Stomach (tissue), 8 donors: ENCODE measurements at regions not wholly inside any gene's neighbourhood (a gene's known extent, or its start where the extent isn't known, plus 50 kb on each side); places are given as distances from the start of the nearest gene placed in this dataset.

ENCODE experiments used
- DNase-seq, 2 donors: peaks; one replicate each; pipeline versions ENCODE4 v3.0.0 to v3.0.0-alpha.2; 2013 to 2019
- H3K27ac ChIP-seq, 5 donors: fragments of 200-600 bp in 4 of 5; sonication (generic) in 4 of 5; one replicate each; pipeline ENCODE4 v1.5.1; 2013 to 2019; ENCODE audit warnings: mild to moderate bottlenecking in 1 of 5, moderate library complexity in 1 of 5
- H3K27me3 ChIP-seq, 3 donors: fragments of 200-600 bp; sonication (generic); one replicate each; pipeline ENCODE4 v1.5.1; 2017 to 2019; ENCODE audit warnings: mixed run types in 1 of 3
- H3K36me3 ChIP-seq, 4 donors: fragments of 200-600 bp; sonication (generic); 1 replicate in 3 of 4; 2 replicates in 1 of 4; pipeline ENCODE4 v1.5.1; 2016 to 2019
- H3K4me1 ChIP-seq, 4 donors: fragments of 200-600 bp; sonication (generic); one replicate each; pipeline ENCODE4 v1.5.1; 2016 to 2019
- H3K4me3 ChIP-seq, 4 donors: fragments of 200-600 bp; sonication (generic) in 3 of 4; one replicate each; pipeline ENCODE4 v1.5.1; 2016 to 2019; ENCODE audit warnings: mild to moderate bottlenecking in 1 of 4
- H3K9me3 ChIP-seq, 4 donors: fragments of 200-600 bp; sonication (generic); one replicate each; pipeline ENCODE4 v1.5.1; 2016 to 2019
- EP300 ChIP-seq: sonication (generic); formaldehyde crosslinking; IDR thresholded peaks from one replicate; pipeline ENCODE4 v1.6.1; 2017; ENCODE audit warnings: antibody characterized with exemption
- POLR2A ChIP-seq, 4 donors: fragments of 450-650 bp; IDR thresholded peaks; one replicate each; pipeline ENCODE4 v1.6.1; 2016; ENCODE audit warnings: antibody characterized with exemption in 4 of 4, control low read depth in 2 of 4, mild to moderate bottlenecking in 1 of 4, moderate library complexity in 1 of 4
- POLR2AphosphoS5 ChIP-seq, 3 donors: sonication (generic); formaldehyde crosslinking; IDR thresholded peaks; one replicate each; pipeline ENCODE4 v1.6.1; 2016; ENCODE audit warnings: antibody characterized with exemption in 3 of 3
- WGBS, 5 donors: extraction: QIAGEN DNeasy Blood & Tissue Kit in 3 of 5; methylation state at CpG; one replicate each; pipeline versions ENCODE4 v1.1.5 to v1.1.7; 2013 to 2018; 5-methylcytosine and 5-hydroxymethylcytosine counted together
- intact Hi-C: fragments of 100-400 bp; cut with DNase I; formaldehyde crosslinking; loops from one replicate; pipeline ENCODE4 v1.15.1; 2023; ENCODE audit warnings: low total_unique reads
- TF ChIP-seq, protein P1 (sequence below), 7 experiments: fragments of 450-650 bp in 4 of 7; fragments of 200-600 bp in 3 of 7; sonication (generic) in 3 of 7; IDR thresholded peaks; one replicate each; pipeline ENCODE4 v1.5.1; 2016 to 2019; ENCODE audit warnings: antibody characterized with exemption in 7 of 7, control low read depth in 2 of 7, mild to moderate bottlenecking in 1 of 7
- donor health status: healthy with polysubstance abuse.
- donor health status: Bipolar disorder and iron deficiency.
- donor health status: healthy.

DNA sequence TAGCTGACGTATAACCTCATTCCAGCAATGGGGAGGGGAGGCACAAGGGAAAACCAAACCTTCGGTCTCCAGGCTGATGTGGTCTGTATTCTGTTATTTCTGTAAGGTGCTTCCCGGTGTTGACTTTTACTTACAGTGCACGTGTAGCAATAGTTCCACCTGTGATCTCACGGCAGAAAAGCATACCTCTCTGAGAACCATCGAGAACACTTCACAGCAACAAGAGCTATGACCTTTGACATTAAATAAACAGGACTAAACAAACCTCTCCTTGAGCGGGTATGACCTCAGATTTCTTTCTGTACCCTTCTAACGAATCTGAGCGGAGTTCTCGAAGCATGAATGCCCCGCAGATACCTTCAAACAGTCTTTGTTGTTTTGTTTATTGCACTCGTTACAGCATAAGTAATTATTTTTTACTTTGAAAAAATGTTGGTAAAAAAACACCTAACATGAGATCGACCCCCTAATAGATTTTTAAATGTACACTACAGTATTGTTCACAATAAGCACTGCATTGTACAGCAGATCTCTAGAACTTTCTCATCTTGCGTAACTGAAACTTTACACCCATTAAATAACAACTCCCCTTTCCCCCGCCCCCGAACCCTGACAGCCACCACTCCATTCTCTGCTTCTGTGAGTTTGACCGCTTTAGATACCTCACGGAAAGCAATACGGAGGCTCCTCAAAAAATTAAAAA is 282.3 kb downstream of the GATA3 start:
- Histone ChIP-seq H3K4me1 (peaks cover 0 to 22% (median 6%) of the 10 kb centered on the region in 4 donors), H3K9me3 (no peaks in the 10 kb centered on the region), H3K27me3 (peaks cover 0 to 23% (median 11%) of the 10 kb centered on the region in 3 donors), H3K27ac (no peak overlapping the region), H3K36me3 (no peaks in the 10 kb centered on the region), H3K4me3 (no peak overlapping the region)
- intact Hi-C loops = no loop called here
- WGBS, 5 donors = 25 to 48% (median 36%) methylated on average over 19 of the region's 19 CpGs
- TF ChIP-seq EP300 (no peak), POLR2A (IDR thresholded peaks at IDR 0.05) (no peak), POLR2AphosphoS5 (IDR thresholded peaks at IDR 0.05) (no peak)
- TF ChIP-seq, protein P1, sequence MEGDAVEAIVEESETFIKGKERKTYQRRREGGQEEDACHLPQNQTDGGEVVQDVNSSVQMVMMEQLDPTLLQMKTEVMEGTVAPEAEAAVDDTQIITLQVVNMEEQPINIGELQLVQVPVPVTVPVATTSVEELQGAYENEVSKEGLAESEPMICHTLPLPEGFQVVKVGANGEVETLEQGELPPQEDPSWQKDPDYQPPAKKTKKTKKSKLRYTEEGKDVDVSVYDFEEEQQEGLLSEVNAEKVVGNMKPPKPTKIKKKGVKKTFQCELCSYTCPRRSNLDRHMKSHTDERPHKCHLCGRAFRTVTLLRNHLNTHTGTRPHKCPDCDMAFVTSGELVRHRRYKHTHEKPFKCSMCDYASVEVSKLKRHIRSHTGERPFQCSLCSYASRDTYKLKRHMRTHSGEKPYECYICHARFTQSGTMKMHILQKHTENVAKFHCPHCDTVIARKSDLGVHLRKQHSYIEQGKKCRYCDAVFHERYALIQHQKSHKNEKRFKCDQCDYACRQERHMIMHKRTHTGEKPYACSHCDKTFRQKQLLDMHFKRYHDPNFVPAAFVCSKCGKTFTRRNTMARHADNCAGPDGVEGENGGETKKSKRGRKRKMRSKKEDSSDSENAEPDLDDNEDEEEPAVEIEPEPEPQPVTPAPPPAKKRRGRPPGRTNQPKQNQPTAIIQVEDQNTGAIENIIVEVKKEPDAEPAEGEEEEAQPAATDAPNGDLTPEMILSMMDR (IDR thresholded peaks at IDR 0.05) = no peak
- peak in 1 of 2 donors; percentile 54 for DNase-seq

DNA sequence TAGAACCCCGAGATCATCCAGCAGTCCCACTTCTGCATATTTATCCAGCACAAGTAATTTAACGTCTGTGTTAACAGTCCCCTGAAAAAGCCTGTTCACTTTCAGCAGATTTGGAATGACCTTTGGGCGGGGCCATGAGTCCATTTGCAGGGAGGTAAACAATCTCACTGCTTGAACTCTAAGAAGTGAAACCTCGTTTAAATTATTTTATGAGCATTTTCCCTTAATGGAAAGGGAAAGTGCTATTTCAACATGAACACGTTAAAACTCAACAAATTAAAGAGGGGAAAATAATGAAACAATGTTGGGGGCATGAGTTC is 282.8 kb downstream of the GATA3 start:
- TF ChIP-seq POLR2AphosphoS5 (IDR thresholded peaks at IDR 0.05) = no peak
- TF ChIP-seq, protein P1 (IDR thresholded peaks at IDR 0.05) = no peak
- TF ChIP-seq EP300 = no peak
- no peak for TF ChIP-seq POLR2A (IDR thresholded peaks at IDR 0.05)
- 23 to 37% (median 33%) methylated on average over 5 of the region's 5 CpGs for WGBS, 5 donors
- peaks cover 0 to 18% (median 8%) of the 10 kb centered on the region in 3 donors for H3K27me3 ChIP-seq
- intact Hi-C loops = no loop called here
- peaks cover 0 to 17% (median 3%) of the 10 kb centered on the region in 4 donors for H3K4me1 ChIP-seq
- no peaks in the 10 kb centered on the region for H3K9me3 ChIP-seq
- H3K36me3 ChIP-seq = no peaks in the 10 kb centered on the region
- H3K4me3 ChIP-seq = no peak overlapping the region
- no peak overlapping the region for H3K27ac ChIP-seq
- DNase-seq = no peak

DNA sequence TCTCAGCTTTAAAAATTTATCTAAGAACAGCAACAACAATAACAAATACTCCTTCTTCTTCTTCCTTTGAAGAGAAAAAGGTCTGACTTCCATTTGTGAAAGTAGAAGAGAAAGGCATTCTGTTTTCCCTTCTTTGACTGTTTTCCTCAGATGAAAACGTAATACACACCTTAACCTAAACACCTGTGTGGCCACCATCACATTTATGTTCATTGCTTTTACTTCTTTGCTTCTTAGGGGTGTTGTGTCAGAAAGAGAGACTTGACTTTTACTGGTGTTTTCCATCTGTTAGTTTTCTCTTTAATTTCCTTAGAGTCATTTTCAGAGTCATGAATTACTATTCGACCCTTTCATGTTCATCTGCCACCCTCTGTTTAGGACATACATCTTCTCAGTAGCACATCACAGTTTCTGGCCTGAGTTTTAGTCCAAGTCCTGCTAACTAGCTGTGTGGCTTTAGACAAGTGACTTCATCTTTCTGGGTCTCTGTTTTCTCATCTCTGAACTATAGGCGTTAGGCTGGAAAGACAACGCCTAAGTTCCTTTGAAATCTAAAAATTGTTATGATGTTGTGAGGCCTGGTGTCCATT is 283.8 kb downstream of the GATA3 start:
- WGBS, 5 donors = 85 to 92% (median 89%) methylated on average over 4 of the region's 4 CpGs
- peaks cover 0 to 11% (median 0%) of the 10 kb centered on the region in 4 donors for H3K4me1 ChIP-seq

DNA sequence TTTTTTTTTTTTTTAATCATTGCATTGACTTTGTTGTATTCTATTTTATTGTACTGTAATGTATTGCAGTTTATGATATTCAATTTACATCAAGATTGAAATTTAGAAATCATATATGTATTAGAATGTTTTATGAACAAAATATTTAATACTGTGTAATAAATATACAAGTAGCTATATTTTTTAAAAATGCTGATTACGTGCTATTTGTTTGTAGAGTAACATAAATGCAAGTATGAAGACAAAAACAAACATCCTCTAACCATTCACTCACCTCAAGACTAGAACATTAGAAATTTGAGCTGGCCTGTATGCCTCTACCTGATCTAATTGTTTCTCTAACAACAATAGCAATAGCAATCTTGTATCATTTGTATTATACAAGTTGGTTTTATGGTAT is 290.3 kb downstream of the GATA3 start:
- no peak for DNase-seq
- TF ChIP-seq POLR2AphosphoS5 (IDR thresholded peaks at IDR 0.05) (no peak), POLR2A (IDR thresholded peaks at IDR 0.05) (no peak), EP300 (no peak)
- TF ChIP-seq, protein P1 (IDR thresholded peaks at IDR 0.05) = no peak
- H3K36me3 ChIP-seq = no peaks in the 10 kb centered on the region
- no peak overlapping the region for H3K27ac ChIP-seq
- no peaks in the 10 kb centered on the region for H3K9me3 ChIP-seq
- peaks cover 0 to 14% (median 0%) of the 10 kb centered on the region in 3 donors for H3K27me3 ChIP-seq
- 58 to 95% (median 94%) methylated on average over 1 of the region's 1 CpG for WGBS, 5 donors
- H3K4me3 ChIP-seq = no peak overlapping the region
- intact Hi-C loops = no loop called here
- H3K4me1 ChIP-seq = no peaks in the 10 kb centered on the region

More for the DNA sequence above, 283.8 kb downstream of the GATA3 start:
- Histone ChIP-seq H3K4me3 (no peak overlapping the region), H3K27ac (no peak overlapping the region), H3K27me3 (peaks cover 0 to 8% (median 6%) of the 10 kb centered on the region in 3 donors), H3K36me3 (no peaks in the 10 kb centered on the region), H3K9me3 (no peaks in the 10 kb centered on the region)
- intact Hi-C loops = no loop called here
- DNase-seq = no peak
- TF ChIP-seq EP300 (no peak), POLR2AphosphoS5 (IDR thresholded peaks at IDR 0.05) (no peak), POLR2A (IDR thresholded peaks at IDR 0.05) (no peak)
- TF ChIP-seq, protein P1 (IDR thresholded peaks at IDR 0.05) = no peak
